NOMO-1 (cell line): ENCODE measurements at regions not wholly inside any gene's neighbourhood (a gene's known extent, or its start where the extent isn't known, plus 50 kb on each side); places are given as distances from the start of the nearest gene placed in this dataset.
"Not testable (repeated sequence)": the region's sequence is repeated elsewhere in the genome, so short reads cannot be mapped to it uniquely, and the experiment has no call there.

ENCODE experiments used
- DNase-seq, 2 experiments: peaks; one replicate each; lab custom pipeline; 2025; ENCODE audit not compliant: unreplicated experiment in 2 of 2; lab: John Stamatoyannopoulos, UW

DNA sequence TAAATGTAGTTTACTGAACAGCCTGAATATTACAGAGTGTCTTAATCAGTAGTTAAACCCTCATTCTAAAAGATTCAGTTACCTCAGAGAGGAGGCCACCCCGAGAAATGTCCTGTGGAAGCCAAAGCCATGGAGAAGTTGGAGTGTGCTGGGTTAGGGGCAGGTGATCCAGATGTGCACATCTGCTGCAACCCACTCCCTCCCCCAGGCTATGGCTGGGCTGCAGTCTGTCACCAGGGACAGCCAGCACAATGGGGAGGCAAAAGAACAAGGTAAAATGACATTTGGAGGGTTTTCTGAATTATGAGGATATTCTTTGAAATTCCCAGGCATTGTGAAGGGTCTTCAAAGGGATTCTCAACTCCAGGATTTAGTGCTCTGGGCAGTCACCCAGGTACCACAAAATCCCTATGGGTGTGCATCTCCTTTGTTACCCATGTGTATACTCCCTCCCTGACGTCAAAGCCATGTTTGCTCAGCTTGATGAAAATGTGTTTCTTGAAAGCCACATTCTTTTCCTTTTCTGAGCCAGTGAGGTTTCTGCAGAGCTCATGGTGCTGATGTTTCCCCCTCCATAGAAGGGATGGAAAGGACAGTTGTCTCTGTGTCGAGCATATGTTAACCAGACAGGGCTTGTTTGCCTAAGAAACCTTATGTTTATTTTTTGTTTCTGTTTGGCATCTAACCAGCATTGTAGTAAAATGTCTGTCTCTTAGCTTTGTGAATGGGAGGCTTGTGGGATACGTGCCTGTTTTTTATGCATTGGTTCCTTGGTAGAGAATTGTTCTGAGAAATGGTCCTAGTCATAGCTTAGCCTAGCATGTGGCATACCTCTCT is 212.3 kb upstream of the TBX18 start:
- DNase-seq, result no peak

DNA sequence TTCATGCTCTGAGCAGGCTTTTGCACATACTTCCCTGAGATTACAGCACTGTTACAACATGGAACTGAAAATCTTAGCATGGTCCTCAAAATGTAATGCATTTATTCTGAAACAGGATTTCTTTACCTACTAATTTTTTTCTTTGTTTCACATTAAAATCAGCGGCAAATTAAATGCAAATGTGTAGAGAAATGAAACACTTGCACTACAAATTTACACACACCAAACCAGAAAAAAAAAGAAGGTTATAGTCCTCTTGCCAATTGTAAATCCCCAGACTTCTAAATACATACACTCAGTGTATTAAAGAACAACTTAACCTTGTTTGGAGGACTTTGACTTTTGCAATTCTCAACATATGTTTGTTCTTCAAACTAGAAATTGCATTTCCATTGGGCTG is 210.9 kb upstream of the TBX18 start:
- no peak for DNase-seq

DNA sequence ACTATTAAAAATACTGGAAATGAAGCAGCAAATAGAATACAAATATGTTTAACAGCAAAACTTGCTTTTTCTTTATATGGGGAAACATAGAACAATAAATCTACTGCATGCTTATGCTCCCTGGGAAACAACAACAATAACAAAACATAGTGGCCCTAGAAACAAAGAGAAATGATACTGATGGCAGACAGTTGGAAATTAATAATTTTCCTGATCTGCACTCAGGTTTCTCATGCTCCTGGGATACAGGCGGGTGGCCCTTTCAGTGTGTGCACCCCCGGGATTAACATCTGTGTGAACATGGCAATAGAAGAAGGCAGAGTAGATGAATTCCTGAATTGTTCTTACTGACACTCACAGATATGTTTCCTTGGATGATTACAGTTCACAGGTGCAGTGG is 209.2 kb upstream of the TBX18 start:
- no peak for DNase-seq

DNA sequence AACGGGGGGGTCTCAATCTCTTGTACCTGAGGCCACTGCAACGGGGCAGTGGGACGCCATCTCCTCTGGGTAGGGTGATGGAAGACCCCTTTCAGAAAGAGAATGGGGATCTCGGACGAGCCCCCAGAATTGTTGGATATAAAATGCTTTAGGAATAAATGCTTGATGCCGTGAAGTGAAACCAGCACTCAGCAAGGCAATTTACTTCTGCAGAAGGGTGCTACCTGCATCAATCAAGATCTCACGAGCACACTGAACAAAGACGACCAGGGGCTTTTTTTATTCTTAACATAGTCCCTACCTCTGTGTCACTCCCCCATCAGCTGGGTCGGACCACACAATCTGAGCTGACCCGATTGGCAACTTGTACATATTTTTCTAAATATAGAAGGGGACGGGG is 203.6 kb upstream of the TBX18 start:
- no peak for DNase-seq

DNA sequence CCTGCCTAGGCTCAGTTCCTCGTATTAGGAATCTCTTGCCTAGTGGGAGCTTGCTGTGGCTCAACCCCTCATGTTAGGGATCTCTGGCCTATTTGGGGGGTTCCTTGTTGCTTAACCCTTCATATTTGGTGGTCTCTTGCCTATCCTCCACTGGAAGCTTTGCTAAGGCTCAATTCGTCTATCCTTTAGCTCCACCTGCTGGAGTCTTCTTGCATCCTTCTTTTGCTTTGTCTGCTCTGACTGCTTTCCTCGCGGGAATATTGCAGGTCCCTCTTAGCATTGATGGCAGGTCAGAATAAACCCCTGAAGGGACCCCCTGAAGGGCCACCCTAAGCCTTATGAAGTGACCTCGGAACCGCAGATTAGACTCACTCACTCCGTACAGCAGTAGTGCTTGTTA is 203.0 kb upstream of the TBX18 start:
- DNase-seq, result no peak

DNA sequence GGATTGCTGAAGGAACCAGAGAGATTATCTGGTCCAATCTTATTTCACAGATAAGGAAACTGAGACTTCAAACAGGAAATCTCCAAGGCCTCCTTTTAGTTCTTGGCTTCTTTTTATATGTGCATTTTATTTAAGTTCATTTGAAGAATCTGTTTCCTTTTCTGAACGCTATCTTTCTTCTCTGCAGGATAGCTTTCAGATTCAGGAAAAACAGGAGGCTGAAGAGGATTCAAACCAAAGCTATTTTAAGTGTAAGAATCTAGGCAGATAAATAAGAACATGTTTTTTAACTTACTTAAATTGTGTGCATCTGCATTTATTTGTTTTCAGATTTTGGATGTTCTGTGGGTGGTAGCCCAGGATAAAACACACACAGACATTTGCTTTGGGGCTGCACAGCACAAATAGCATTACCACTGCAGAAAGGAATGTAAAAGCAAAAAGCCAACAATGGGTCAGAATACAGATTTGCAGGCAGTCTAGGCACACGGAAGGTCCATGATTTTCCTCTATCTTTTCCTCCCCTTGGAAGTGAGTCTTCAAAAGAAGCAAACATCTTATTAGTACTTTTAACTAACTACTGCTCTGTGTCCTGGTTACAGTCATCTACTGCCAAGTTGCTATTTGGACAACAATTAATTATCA is 188.8 kb upstream of the TBX18 start:
- DNase-seq, result no peak

DNA sequence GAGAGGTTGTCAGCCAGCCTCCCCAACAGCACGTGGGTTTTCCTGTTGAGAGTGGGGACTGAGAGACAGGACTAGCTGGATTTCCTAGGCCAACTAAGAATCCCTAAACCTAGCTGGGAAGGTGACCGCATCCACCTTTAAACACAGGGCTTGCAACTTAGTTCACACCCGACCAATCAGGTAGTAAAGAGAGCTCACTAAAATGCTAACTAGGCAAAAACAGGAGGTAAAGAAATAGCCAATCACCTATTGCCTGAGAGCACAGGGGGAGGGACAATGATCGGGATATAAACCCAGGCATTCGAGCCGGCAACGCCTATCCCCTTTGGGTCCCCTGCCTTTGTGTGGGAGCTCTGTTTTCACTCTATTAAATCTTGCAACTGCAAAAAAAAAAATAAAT is 180.5 kb upstream of the TBX18 start:
- DNase-seq, result not testable (repeated sequence)

DNA sequence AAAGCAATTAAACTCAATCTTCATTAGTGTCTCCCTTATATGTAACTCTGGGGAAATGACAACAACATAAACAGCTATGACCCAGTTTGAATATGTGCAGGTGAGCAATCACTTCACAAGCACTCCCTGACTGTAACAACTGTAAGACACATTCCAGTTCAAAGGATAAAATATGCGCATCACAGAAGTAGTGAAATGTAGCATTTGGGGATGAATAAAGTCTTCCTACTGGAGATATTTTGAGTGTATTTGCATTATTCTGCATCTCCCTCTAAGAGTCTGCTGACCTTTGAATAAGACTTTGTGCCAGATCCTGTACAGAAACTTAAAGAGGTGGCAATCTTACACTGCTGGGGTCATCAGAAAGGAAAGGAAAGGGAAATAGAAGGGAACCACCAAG is 179.5 kb upstream of the TBX18 start:
- no peak for DNase-seq

DNA sequence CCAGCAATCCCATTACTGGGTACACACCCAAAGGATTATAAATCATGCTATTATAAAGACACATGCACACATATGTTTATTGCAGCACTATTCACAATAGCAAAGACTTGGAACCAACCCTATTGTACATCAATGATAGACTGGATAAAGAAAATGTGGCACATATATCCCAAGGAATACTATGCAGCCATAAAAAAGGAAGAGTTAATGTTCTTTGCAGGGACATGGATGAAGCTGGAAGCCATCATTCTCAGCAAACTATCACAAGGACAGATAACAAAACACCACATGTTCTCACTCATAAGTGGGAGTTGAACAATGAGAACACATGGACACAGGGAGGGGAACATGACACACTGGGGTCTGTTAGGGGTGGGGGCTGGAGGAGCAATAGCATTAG is 177.2 kb upstream of the TBX18 start:
- not testable (repeated sequence) for DNase-seq

DNA sequence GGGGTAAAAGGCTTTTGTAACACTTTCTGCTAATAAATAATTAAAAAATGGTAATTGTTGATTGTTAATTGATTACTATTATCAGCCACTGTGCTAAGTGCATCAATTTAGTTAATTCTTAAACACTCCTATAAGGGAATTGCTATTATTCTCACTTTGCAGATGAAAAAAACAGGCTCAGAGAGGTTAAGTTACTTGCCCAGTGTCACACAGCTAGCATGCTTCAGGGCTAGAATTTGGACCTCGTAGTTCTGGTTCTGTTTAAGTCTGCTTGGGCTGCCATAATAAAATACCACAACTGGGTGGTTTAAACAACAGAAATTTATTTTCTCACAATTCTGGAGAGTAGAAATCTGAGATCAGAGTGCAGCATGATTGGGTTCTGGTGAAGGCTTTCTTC is 164.8 kb upstream of the TBX18 start:
- no peak for DNase-seq

DNA sequence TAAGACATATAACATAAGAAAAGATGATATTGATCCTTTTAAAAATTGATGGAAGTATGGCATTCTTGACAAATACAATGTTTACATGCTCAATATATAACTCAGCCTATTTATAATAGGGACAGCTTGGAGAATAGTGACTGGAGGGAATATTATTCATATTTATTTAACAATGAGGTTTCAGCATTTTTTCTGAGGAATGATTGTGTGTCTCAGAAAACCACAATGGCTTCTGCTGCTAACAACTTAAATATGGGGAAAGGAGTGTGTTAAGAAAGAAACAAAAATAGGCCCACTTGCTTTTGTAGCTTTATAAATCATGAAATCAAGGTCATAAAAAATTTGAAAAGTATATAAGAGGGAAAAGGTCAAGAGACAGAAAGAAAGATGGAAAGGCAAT is 163.2 kb upstream of the TBX18 start:
- DNase-seq, result no peak

DNA sequence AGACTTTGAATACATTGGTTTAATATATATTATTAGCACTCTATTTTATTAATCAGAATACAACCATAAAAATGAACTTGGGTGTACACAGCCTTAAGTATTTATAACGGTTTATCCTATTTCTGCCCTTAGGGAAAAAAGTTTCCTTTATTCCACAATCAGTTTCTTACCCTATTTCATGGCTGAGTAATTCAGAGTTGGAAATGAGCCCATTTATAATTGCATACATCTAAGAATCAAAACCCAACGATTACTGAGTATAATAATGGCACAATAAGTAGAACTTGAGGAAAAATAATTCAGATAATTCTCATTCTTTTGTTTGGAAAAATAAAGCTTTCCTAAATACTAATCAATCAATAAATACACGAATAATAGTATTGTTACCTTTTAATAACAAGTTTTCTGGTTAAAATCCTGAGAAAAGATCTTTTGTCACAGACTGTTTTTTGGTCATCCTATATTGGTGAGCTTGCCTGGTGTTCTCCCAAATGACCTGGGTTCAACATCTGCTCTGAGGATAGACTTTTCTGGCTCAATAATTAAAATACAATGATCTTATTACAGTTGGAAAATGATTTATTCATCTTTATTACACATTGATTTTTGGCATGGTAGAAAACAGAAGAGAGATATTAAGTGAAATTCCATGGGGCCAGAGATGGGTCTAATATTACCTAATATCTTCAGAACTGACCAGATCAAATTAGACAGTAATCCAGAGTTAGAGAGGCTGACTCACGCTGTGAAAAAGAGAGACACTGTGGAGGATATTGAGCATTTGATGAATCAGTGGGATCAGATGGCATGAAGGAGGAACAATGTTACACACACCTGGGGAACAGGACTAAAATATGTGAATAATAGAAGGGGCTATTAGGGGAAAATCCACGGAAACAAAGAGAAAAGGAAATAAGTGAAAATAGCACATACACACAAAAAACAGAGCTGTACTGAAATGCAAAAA is 162.1 kb upstream of the TBX18 start:
- no peak for DNase-seq

DNA sequence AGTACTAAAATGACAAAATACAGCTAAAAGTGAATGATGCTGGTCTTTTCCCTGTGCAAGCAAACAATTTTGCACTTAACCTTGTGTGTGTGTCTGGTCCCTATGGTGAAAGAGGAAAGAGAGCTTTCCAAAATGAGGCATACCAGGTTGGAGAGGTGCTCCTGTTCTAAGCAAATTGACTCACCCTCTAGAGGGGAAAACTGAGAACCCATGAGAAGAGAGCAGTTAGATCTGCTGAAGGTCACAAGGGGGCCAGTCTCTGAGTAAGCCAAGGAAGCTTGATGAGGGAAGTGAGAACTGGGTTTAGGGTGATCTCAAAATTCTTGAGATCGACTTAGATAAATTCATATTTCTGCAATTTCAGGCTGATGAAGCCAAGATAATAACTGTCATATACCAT is 157.5 kb upstream of the TBX18 start:
- no peak for DNase-seq

DNA sequence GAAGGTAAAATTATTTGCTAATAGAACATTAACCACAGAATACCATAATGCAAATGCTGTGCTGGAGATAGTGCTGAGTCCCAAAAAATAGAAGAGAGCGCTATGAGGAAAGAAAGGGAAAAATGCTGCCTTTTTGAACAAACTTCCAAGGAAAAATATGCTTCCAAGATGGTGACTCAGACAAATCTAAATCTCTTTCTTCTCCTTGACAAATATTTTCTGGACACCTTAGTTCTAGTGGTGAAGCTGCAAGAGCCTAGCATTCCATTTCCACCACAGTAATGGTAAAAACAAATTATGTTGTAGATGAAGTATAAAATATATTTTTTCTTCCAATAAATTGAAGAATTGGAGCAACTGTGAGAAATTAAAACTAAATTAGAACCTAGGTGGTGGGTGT is 155.6 kb upstream of the TBX18 start:
- DNase-seq, result no peak

DNA sequence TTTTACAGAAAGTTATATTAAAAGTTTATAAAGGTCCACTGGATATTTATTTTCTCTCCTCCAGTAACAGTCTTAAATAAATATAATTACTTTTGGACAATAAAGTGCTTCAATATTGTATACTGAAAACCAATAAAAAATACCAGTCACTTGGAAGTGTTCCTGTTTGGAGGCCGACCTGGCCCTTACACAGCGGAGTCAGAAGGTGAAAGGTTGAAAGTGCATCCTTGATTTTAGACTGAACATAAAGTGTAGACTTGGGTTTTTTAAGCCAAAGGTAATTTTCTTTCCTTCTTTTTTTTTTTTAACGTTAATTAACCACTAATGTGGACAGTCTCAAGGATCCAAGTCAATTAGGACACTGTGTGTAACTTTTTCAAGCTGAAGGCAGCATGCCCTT is 152.3 kb upstream of the TBX18 start:
- DNase-seq, result no peak

DNA sequence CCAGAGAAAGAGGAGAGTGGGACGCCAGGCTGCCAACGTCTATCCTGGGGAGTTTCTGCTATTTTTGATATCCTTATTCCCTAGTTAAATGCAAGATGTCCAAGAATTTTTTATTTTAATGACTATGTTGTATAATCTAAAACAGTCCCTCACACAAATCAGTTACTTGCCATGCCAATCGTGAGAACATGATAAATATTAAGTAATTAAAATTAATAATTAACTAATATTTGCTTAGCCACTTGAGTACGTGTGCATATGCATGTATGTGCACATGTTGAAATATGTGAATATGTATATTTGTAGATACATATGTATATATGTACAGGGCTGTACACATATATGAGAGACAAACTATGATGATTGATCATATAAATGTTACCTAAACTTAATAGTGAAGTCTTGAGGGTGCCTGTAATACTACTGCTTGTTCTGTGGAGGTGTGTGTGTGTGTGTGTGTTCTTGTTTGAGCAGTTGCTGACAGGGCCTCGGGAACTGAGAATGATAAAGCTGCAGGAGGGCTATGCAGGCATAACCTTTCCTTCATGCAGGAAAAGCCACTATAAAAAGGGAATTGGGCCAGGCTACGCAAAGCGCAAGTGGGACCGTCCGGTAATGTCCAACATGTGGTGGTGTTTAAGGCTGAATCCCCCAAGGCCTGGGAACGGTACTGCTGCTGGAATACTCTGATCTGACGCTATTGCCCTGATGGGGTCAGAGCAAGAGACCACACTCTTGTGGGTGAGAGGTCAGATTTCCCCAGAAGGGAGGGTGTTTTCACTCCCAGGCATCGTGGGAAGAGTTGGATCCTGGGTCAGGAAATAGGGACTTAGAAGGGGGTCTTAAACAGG is 148.3 kb upstream of the TBX18 start:
- DNase-seq, result no peak

DNA sequence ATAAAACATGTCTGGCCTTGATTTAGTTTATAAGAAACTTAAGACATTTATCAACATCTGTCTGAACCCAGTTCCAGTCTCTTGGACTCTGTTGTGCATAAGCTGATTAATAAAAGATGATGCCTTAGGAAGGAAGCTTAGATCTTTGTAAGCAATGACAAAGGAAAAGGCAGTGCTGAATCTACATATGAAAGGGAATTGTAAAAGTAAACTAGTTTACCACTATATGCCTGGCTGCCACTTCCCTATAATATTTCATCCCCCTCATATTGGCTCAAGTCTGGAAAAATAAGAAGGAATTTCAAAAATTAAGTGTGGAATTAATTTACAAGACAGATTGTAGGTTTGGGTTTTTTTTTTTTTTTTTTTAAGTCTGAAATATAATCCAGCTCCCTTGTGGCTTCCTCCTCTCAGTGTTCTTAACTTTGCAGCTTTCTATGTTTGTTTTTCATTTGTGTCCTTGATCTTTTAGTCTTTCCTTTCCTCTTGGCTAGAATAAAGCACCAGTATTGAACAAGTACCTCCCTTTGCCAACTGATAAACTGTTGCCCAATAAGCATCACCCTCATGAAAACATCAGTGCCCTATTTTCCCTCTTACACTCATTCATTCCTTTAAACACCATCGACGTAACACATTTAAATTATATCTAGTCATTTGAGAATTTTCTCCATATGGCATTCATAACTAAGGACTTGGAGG is 146.7 kb upstream of the TBX18 start:
- DNase-seq, result no peak

DNA sequence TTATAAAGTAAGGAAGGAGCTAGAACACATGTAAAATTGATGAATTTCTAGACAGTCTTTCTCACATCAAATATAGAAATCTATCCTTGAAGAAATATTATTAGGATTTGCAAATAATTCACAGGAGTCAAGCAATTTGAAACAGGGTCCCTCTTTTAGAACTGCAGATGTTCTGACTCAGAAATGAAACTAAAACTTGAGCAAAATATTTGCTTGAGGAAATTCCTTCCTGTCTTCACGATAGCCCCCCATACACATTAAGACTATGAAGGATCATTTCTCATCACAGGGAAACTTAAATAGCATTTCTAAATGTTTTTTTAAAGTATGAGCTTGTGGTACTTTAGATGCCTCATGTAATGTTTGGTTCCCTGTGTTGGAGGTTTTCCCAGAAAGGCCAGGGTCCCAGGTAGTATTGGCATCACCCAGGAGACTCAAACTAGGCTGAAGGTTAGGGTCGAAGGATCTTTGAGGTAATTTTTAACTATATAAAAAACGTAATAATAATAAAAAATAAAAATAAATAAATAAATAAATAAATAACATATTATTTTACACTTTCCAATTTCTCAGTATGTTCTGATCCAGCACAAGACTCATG is 144.0 kb upstream of the TBX18 start:
- no peak for DNase-seq

DNA sequence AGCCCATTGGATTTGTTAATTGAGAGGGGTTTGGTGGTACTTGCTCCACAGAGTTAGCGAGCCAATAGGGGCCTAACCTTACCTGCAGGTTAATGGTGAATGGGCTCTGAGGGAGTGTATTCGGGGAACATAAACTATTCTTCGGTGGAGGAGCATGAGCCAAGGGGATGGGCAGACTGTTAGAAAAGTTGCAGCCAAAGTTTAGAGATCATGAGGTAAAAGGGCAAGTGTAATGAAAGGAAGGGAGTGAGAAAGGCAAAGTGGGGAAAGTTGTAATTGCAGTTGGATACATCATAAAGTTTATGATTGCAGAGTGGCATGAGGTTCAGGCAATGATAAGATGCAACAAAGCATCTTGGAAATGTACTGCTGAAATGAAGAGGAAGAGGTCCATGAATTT is 142.1 kb upstream of the TBX18 start:
- DNase-seq, result no peak

DNA sequence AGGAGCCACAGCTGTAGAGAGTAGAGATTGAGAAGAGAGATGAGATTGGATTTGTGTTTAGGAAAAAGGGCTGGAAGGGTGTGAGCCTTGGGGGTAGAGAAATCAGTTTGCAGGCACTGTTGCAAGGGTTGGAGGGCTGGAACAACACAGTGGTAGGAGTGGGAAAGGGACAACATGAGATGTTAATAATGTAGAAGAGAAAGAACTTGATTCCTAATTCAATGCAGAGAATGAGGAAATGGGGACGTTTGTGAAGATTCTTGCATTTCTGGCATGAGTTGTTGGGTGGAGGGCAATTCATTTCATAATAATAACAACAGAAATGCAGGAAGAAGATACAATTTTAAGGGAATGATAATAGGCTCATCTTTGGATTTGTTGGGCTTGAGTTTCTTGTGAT is 141.4 kb upstream of the TBX18 start:
- no peak for DNase-seq
